ENCODE measurements at regions not wholly inside any gene's neighbourhood (a gene's known extent, or its start where the extent isn't known, plus 50 kb on each side); places are given as distances from the start of the nearest gene placed in this dataset.

GRCh38 chr2:122056853-122057252, 301.4 kb downstream of the TSN start:
- no peak for TF ChIP-seq CTCF (IDR thresholded peaks at IDR 0.05)
- DNase-seq (ENCODE audit: low spot score) (no peak), ATAC-seq (ENCODE audit: low FRiP score) (no peak)

DNA sequence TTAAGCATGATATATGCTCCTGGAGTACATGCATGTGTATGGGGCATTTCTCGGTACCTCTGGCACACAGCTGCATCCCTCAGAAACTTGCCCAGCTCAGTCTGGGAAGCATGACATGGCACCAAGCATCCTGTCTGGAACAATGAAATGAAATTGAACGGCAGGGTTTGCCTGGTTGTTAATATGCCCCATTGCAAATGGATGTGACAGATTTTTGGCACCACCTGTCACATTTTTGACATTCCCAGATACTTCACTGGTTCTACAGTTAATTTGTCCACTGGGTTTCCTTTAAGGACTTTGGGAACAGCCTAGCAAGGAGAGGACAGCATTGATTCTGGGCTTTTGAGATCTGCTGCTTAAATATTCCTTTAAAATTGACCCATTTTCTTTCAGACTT, 305.8 kb downstream of the TSN start:
- TF ChIP-seq CTCF (IDR thresholded peaks at IDR 0.05), result no peak
- DNase-seq (ENCODE audit: low spot score), result no peak
- ATAC-seq (ENCODE audit: low FRiP score), result no peak

GRCh38 chr2:122061831-122062230, 306.4 kb downstream of the TSN start:
- ATAC-seq (ENCODE audit: low FRiP score), result no peak
- no peak for DNase-seq (ENCODE audit: low spot score)
- no peak for TF ChIP-seq CTCF (IDR thresholded peaks at IDR 0.05)

DNA sequence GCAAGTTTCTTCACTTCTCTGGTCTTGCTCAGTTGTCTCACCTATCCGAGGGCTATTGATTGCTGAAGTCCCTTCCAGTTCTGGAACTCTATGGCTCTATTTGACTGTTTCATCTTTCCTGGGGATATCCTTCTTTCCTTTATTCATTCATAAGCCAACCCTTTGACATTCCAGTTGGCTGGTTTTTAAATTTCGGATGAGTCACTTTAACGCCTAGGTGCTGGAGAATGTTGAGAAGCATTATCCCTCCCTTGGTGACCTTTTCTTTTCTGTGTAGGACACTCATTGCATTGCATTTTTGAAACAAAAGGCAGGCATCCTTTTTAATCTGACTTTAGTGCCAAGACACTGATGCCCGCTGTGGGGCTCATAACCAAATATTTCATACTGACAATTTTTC, 307.1 kb downstream of the TSN start:
- ATAC-seq (ENCODE audit: low FRiP score), result no peak
- DNase-seq (ENCODE audit: low spot score), result no peak
- TF ChIP-seq CTCF (IDR thresholded peaks at IDR 0.05), result no peak

- TF ChIP-seq CTCF (IDR thresholded peaks at IDR 0.05), result no peak
- no peak for DNase-seq (ENCODE audit: low spot score)
- peak; percentile 52 for ATAC-seq (ENCODE audit: low FRiP score)
Measured at GRCh38 chr2:122063716-122064115, 308.3 kb downstream of the TSN start.

DNA sequence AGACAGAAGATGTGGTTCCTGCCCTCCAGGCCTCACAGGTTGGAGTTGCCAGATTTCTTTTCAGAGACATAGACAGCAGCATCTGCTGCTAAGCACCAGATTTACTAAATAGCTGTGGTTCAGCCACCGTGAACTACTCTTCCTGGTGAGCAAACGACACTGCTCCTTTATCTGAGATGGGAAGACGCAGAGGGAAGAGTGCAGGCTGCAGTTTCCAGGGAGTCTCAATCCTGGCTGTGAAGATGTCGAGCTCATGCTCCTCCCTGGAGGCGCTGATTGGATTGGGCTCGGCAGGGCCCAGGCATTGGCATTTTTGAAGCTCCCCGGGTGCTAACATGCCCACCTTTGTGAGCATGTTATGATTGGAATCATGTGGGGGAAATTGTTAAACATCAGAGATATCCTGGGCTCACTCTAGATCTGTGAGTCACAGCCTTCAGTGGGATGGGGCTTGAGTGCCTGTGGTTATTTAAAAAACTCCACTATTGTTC, 314.8 kb downstream of the TSN start:
- ATAC-seq (ENCODE audit: low FRiP score) (no peak), DNase-seq (ENCODE audit: low spot score) (no peak)
- no peak for TF ChIP-seq CTCF (IDR thresholded peaks at IDR 0.05)

DNA sequence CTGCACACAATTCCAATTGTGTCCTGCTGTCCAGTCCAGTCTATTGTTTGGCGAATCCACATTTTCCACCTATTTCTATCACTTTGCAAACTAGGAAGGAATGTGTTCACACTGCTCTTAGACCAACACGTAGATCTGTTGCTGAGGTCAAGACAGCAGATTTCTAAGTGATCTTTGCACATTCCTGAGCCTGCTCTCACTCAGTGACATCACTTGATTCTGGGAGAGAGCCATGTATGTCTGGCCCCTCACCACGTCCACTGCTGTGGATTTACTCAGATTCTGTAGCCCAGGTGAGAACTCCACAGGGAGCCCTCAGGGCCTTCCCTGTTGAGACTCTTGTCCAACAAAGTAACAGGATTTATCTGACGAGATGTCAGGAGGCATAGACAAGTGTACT, 317.2 kb downstream of the TSN start:
- no peak for TF ChIP-seq CTCF (IDR thresholded peaks at IDR 0.05)
- DNase-seq (ENCODE audit: low spot score) (no peak), ATAC-seq (ENCODE audit: low FRiP score) (no peak)

All from omental fat pad (tissue), 3 donors.